K562 (cell line): ENCODE measurements at regions not wholly inside any gene's neighbourhood (a gene's known extent, or its start where the extent isn't known, plus 50 kb on each side); places are given as distances from the start of the nearest gene placed in this dataset.

ENCODE experiments used
- ATAC-seq: fragments of 200-7000 bp; cut with Tn5 transposase; 3 replicates; pipeline ENCODE4 v1.9.1; 2020; ENCODE audit warnings: moderate library complexity
- BruUV-seq: library from RNA; stranded (reverse); fragments of 400-500 nt; replicated peaks from 2 replicates; lab custom pipeline; 2021; lab: Mats Ljungman, UMichigan
- CTCF ChIA-PET: fragments of 300-600 bp; formaldehyde crosslinking; extraction: SDS; loops from one replicate; lab custom pipeline; 2021; ENCODE audit warnings: low intra/inter-chr PET ratio; lab: Yijun Ruan, JAX
- POLR2A ChIA-PET: fragments of 300-600, 350-650 bp; sonication (Branson Sonifier 250); formaldehyde crosslinking; extraction: SDS; loops from one replicate; lab custom pipeline; 2021; ENCODE audit warnings: antibody characterized with exemption, inconsistent platforms; lab: Yijun Ruan, JAX
- DNase-seq, 4 experiments: peaks; one replicate each; pipeline versions ENCODE4 v3.0.0 to v3.0.0-alpha.2; 2011 to 2018; ENCODE audit warnings: low spot score in 3 of 4, mixed read lengths in 3 of 4; ENCODE audit errors: extremely low read depth in 1 of 4
- FAIRE-seq: peaks from 2 replicates; lab custom pipeline; 2011; peaks lifted over from hg19 to GRCh38; lab: Jason Lieb, UNC
- H2AFZ ChIP-seq: 2 replicates; pipeline ENCODE4 v1.6.0; 2011; ENCODE audit warnings: low read depth, low read length, control low read depth, inconsistent platforms
- H3K27ac ChIP-seq: fragments of 200-600 bp; 3 replicates; pipeline ENCODE4 v1.8.0; 2011; ENCODE audit warnings: low read depth, mild to moderate bottlenecking, control low read depth, inconsistent platforms, low read length, moderate library complexity, mixed read lengths; ENCODE audit errors: extremely low read depth
- H3K27me3 ChIP-seq, 2 experiments: fragments of 300-600 bp in 1 of 2; 2 replicates in 1 of 2; 3 replicates in 1 of 2; pipeline versions ENCODE4 v1.6.0 to v1.8.0; 2011; ENCODE audit warnings: inconsistent platforms in 2 of 2, low read length in 2 of 2, mild to moderate bottlenecking in 1 of 2, mixed read lengths in 1 of 2, moderate library complexity in 1 of 2; ENCODE audit not compliant: control insufficient read depth in 2 of 2, insufficient read depth in 2 of 2
- H3K36me3 ChIP-seq: fragments of 300-600 bp; 3 replicates; pipeline ENCODE4 v1.8.0; 2011; ENCODE audit warnings: mild to moderate bottlenecking, low read length, inconsistent platforms; ENCODE audit not compliant: control insufficient read depth, insufficient read depth
- H3K4me1 ChIP-seq, 2 experiments: fragments of 200-600 bp in 1 of 2; replicated peaks in 1 of 2; 2 replicates in 1 of 2; 3 replicates in 1 of 2; pipeline versions ENCODE4 v1.5.1 to v1.8.0; 2011; ENCODE audit warnings: inconsistent platforms in 2 of 2, low read length in 2 of 2, mild to moderate bottlenecking in 1 of 2, mixed read lengths in 1 of 2, moderate library complexity in 1 of 2; ENCODE audit not compliant: control insufficient read depth in 2 of 2, insufficient read depth in 2 of 2
- H3K4me2 ChIP-seq: 2 replicates; pipeline ENCODE4 v1.6.1; 2011; ENCODE audit warnings: low read length, control low read depth, inconsistent platforms, mixed read lengths; ENCODE audit not compliant: insufficient read depth
- H3K4me3 ChIP-seq: fragments of 200-600 bp; sonication (generic), shearing (Covaris generic); 2 replicates; pipeline ENCODE4 v1.5.1; 2016; ENCODE audit warnings: control low read depth, inconsistent platforms
- H3K79me2 ChIP-seq: fragments of 200-600 bp; 3 replicates; pipeline ENCODE4 v1.8.0; 2011; ENCODE audit warnings: low read length, inconsistent platforms; ENCODE audit not compliant: control insufficient read depth, insufficient read depth
- H3K9ac ChIP-seq, 2 experiments: 2 replicates each; pipeline versions ENCODE4 v1.6.0 to v1.6.1; 2011; ENCODE audit warnings: low read depth in 2 of 2, low read length in 2 of 2, control low read depth in 1 of 2, inconsistent platforms in 1 of 2, mild to moderate bottlenecking in 1 of 2, mixed read lengths in 1 of 2; ENCODE audit not compliant: insufficient read depth in 1 of 2
- H3K9me1 ChIP-seq: one replicate; pipeline ENCODE4 v1.6.0; 2011; ENCODE audit warnings: inconsistent platforms, mild to moderate bottlenecking, low read length, moderate library complexity; ENCODE audit not compliant: control insufficient read depth, insufficient read depth
- H3K9me3 ChIP-seq: replicated peaks from 2 replicates; pipeline ENCODE4 v1.5.1; 2011; ENCODE audit warnings: low read depth, low read length, inconsistent platforms; ENCODE audit not compliant: control insufficient read depth, insufficient read depth
- H4K20me1 ChIP-seq: replicated peaks from 2 replicates; pipeline ENCODE4 v1.6.1; 2011; ENCODE audit warnings: low read length, inconsistent platforms, mixed read lengths; ENCODE audit not compliant: control insufficient read depth, insufficient read depth
- C11orf30 ChIP-seq: fragments of 450-650 bp; IDR thresholded peaks from 2 replicates; pipeline ENCODE4 v1.6.1; 2016; ENCODE audit warnings: low read depth, mild to moderate bottlenecking
- CBX3 ChIP-seq, 2 experiments: IDR thresholded peaks; 1 replicate in 1 of 2; 2 replicates in 1 of 2; pipeline ENCODE4 v1.6.1; 2012; ENCODE audit warnings: inconsistent platforms in 2 of 2, low read length in 2 of 2, borderline replicate concordance in 1 of 2, control low read depth in 1 of 2
- CUX1 ChIP-seq: fragments of 200-800 bp; sonication (Bioruptor generic); IDR thresholded peaks from 2 replicates; pipeline ENCODE4 v1.6.1; 2016; ENCODE audit warnings: missing genetic modification characterization, missing compliant biosample characterization
- HDAC1 ChIP-seq, 2 experiments: fragments of 450-650 bp; IDR thresholded peaks; 2 replicates each; pipeline ENCODE4 v1.6.1; 2016 to 2017; ENCODE audit warnings: inconsistent platforms in 1 of 2, mild to moderate bottlenecking in 1 of 2, moderate library complexity in 1 of 2
- KLF13 ChIP-seq: fragments of 450-650 bp; IDR thresholded peaks from 2 replicates; pipeline ENCODE4 v1.6.1; 2016; ENCODE audit warnings: missing genetic modification characterization, low read depth, mild to moderate bottlenecking, missing compliant biosample characterization, moderate library complexity, borderline replicate concordance
- WGBS: fragments of 100-300 bp; shearing (Covaris generic); methylation state at CpG from one replicate; pipeline ENCODE4 v1.1.6; 2016; ENCODE audit warnings: low coverage, mixed read lengths; ENCODE audit not compliant: insufficient coverage; ENCODE audit errors: missing lambda C conversion rate; 5-methylcytosine and 5-hydroxymethylcytosine counted together
- in situ Hi-C: fragments of 300-500 bp; cut with MboI; formaldehyde crosslinking; loops from 4 replicates; pipeline ENCODE4 v1.15.0; 2018; ENCODE audit warnings: inconsistent platforms, mixed read lengths
- intact Hi-C: fragments of 100-400 bp; cut with micrococcal nuclease; formaldehyde crosslinking; loops from 2 replicates; pipeline ENCODE4 v1.14.2; 2022

- H3K9me3 ChIP-seq: no peaks in the 10 kb centered on the region
- H3K27ac ChIP-seq: no peak overlapping the region
- CTCF ChIA-PET: no interaction called here
- H3K79me2 ChIP-seq: no peaks in the 10 kb centered on the region
- H2AFZ ChIP-seq: no peak overlapping the region
- in situ Hi-C loops (no loop called here), intact Hi-C loops (no loop called here)
- no peak overlapping the region for H3K4me3 ChIP-seq
- WGBS: 0% methylated on average over 2 of the region's 2 CpGs
- no peak overlapping the region for H3K4me2 ChIP-seq
- no peak for TF ChIP-seq KLF13 (tag)
- no peak for TF ChIP-seq CBX3 (IDR thresholded peaks at IDR 0.05; ENCODE audit: borderline replicate concordance in 1 of 2, low read length in 2 of 2)
- TF ChIP-seq, all 486 proteins: peak for 0
- no peaks in the 10 kb centered on the region for H3K27me3 ChIP-seq
- FAIRE-seq: no peak
- H3K9me1 ChIP-seq: no peaks in the 10 kb centered on the region
- no peak overlapping the region for H3K9ac ChIP-seq
- no peak for ATAC-seq
- no TSS peak for BruUV-seq
- no peaks in the 10 kb centered on the region for H3K4me1 ChIP-seq
- no peaks in the 10 kb centered on the region for H3K36me3 ChIP-seq
- no peaks in the 10 kb centered on the region for H4K20me1 ChIP-seq
- POLR2A ChIA-PET: no interaction called here
- DNase-seq: no peak
Measured at GRCh38 chr9:116007824-116008223, 145.8 kb upstream of the PAPPA start.

- DNase-seq: no peak
- Histone ChIP-seq H3K79me2 (no peaks in the 10 kb centered on the region), H3K9ac (no peak overlapping the region), H3K9me3 (no peaks in the 10 kb centered on the region), H3K4me3 (no peak overlapping the region), H3K4me2 (no peak overlapping the region), H3K4me1 (no peaks in the 10 kb centered on the region)
- CTCF ChIA-PET: no interaction called here
- TF ChIP-seq C11orf30: no peak
- TF ChIP-seq HDAC1 (IDR thresholded peaks at IDR 0.05): no peak
- no peak for TF ChIP-seq CUX1
- TF ChIP-seq, all 486 proteins: peak for 0
- Histone ChIP-seq H3K9me1 (no peaks in the 10 kb centered on the region), H3K27ac (no peak overlapping the region), H3K36me3 (no peaks in the 10 kb centered on the region), H2AFZ (no peak overlapping the region), H3K27me3 (no peaks in the 10 kb centered on the region), H4K20me1 (no peaks in the 10 kb centered on the region)
- ATAC-seq (no peak), FAIRE-seq (no peak)
- WGBS: 5% methylated on average over 5 of the region's 5 CpGs
- POLR2A ChIA-PET: no interaction called here
- BruUV-seq: no TSS peak
- in situ Hi-C loops: no loop called here
- intact Hi-C loops: no loop called here
Measured at GRCh38 chr9:116008278-116008677, 145.3 kb upstream of the PAPPA start.
